ENCODE measurements at regions not wholly inside any gene's neighbourhood (a gene's known extent, or its start where the extent isn't known, plus 50 kb on each side); places are given as distances from the start of the nearest gene placed in this dataset.
"Not testable (repeated sequence)": the region's sequence is repeated elsewhere in the genome, so short reads cannot be mapped to it uniquely, and the experiment has no call there.

- Histone ChIP-seq H3K9me3 (no peaks in the 10 kb centered on the region), H3K36me3 (no peaks in the 10 kb centered on the region), H3K4me1 (ENCODE audit: control insufficient read depth in 1 of 2, low read depth in 2 of 2) (no peaks in the 10 kb centered on the region), H3K4me3 (no peak overlapping the region), H3K27ac (no peak overlapping the region), H3K27me3 (replicated peaks; ENCODE audit: insufficient read depth) (no peaks in the 10 kb centered on the region)
- TF ChIP-seq CTCF (IDR thresholded peaks at IDR 0.05), result no peak
- DNase-seq (ENCODE audit: low spot score) (no peak), ATAC-seq (ENCODE audit: insufficient number of reproducible peaks, low FRiP score, low read depth) (no peak)
Observed at GRCh38 chr3:174583396-174583795, 275.7 kb upstream of the NAALADL2 start.

- not testable (repeated sequence) for H3K4me1 ChIP-seq (ENCODE audit: control insufficient read depth in 1 of 2, low read depth in 2 of 2); H3K4me3 ChIP-seq; DNase-seq (ENCODE audit: low spot score); H3K9me3 ChIP-seq; H3K27ac ChIP-seq; ATAC-seq (ENCODE audit: insufficient number of reproducible peaks, low FRiP score, low read depth); H3K27me3 ChIP-seq (replicated peaks; ENCODE audit: insufficient read depth); H3K36me3 ChIP-seq
Observed at GRCh38 chr3:174587137-174587536, 272.0 kb upstream of the NAALADL2 start.

GRCh38 chr3:174596447-174596982 is 262.6 kb upstream of the NAALADL2 start:
- Histone ChIP-seq H3K36me3 (no peaks in the 10 kb centered on the region), H3K9me3 (no peaks in the 10 kb centered on the region), H3K4me3 (no peak overlapping the region), H3K4me1 (ENCODE audit: control insufficient read depth in 1 of 2, low read depth in 2 of 2) (no peaks in the 10 kb centered on the region), H3K27me3 (replicated peaks; ENCODE audit: insufficient read depth) (no peaks in the 10 kb centered on the region), H3K27ac (no peak overlapping the region)
- TF ChIP-seq CTCF (IDR thresholded peaks at IDR 0.05), result no peak
- ATAC-seq (ENCODE audit: insufficient number of reproducible peaks, low FRiP score, low read depth) (no peak), DNase-seq (ENCODE audit: low spot score) (no peak)

GRCh38 chr3:174598885-174599439 is 260.2 kb upstream of the NAALADL2 start:
- DNase-seq (ENCODE audit: low spot score) (no peak), ATAC-seq (ENCODE audit: insufficient number of reproducible peaks, low FRiP score, low read depth) (peak; percentile 20)
- Histone ChIP-seq H3K4me1 (ENCODE audit: control insufficient read depth in 1 of 2, low read depth in 2 of 2) (no peaks in the 10 kb centered on the region), H3K4me3 (no peak overlapping the region), H3K27ac (no peak overlapping the region), H3K27me3 (replicated peaks; ENCODE audit: insufficient read depth) (no peaks in the 10 kb centered on the region), H3K9me3 (no peaks in the 10 kb centered on the region), H3K36me3 (no peaks in the 10 kb centered on the region)
- no peak for TF ChIP-seq CTCF (IDR thresholded peaks at IDR 0.05)

GRCh38 chr3:174613173-174613572 is 246.0 kb upstream of the NAALADL2 start:
- Histone ChIP-seq H3K27ac (no peak overlapping the region), H3K9me3 (no peaks in the 10 kb centered on the region), H3K4me1 (ENCODE audit: control insufficient read depth in 1 of 2, low read depth in 2 of 2) (no peaks in the 10 kb centered on the region), H3K36me3 (no peaks in the 10 kb centered on the region), H3K4me3 (no peak overlapping the region), H3K27me3 (replicated peaks; ENCODE audit: insufficient read depth) (no peaks in the 10 kb centered on the region)
- ATAC-seq (ENCODE audit: insufficient number of reproducible peaks, low FRiP score, low read depth) (no peak), DNase-seq (ENCODE audit: low spot score) (no peak)
- no peak for TF ChIP-seq CTCF (IDR thresholded peaks at IDR 0.05)

DNA sequence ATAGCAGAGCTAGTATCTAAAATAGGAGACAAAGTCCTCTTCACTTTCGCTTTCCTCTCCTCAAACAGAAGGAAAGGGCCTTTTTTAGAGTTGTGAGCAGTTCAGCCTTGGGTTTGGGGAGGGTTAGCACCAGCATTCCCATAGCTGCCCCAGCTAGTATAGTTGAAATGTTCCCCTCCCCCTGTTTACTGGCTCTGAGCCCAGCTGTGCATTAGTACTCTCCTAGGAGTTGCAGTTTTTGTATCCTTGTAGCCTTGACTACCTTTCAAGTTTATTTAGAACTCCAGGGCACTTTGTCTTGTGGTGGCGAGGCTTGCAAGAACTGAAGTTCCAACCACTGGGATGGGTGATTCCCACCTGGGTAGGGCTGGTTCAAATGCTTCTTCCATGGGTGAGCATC is 245.1 kb upstream of the NAALADL2 start:
- Histone ChIP-seq H3K4me1 (ENCODE audit: control insufficient read depth in 1 of 2, low read depth in 2 of 2) (peaks cover 0 to 6% of the 10 kb centered on the region in 2 donors), H3K4me3 (no peak overlapping the region), H3K27me3 (replicated peaks; ENCODE audit: insufficient read depth) (no peaks in the 10 kb centered on the region), H3K27ac (no peak overlapping the region), H3K36me3 (no peaks in the 10 kb centered on the region), H3K9me3 (no peaks in the 10 kb centered on the region)
- DNase-seq (ENCODE audit: low spot score) (no peak), ATAC-seq (ENCODE audit: insufficient number of reproducible peaks, low FRiP score, low read depth) (no peak)
- no peak for TF ChIP-seq CTCF (IDR thresholded peaks at IDR 0.05)

Measured in thoracic aorta (tissue), 2 donors.